ENCODE measurements at regions not wholly inside any gene's neighbourhood (a gene's known extent, or its start where the extent isn't known, plus 50 kb on each side); places are given as distances from the start of the nearest gene placed in this dataset.
"Not testable (repeated sequence)": the region's sequence is repeated elsewhere in the genome, so short reads cannot be mapped to it uniquely, and the experiment has no call there.

DNA sequence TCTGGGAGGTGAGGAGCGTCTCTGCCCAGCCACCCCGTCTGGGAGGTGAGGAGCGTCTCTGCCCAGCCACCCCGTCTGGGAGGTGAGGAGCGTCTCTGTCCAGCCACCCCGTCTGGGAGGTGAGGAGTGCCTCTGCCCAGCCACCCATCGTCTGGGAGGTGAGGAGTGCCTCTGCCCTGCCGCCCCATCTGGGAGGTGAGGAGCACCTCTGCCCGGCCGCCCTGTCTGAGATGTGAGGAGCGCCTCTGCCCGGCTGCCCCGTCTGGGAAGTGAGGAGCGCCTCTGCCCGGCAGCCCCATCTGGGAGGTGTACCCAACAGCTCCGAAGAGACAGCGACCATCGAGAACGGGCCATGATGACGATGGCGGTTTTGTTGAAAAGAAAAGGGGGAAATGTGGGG, 482.1 kb upstream of the GNPDA2 start:
- TF ChIP-seq, protein P1, sequence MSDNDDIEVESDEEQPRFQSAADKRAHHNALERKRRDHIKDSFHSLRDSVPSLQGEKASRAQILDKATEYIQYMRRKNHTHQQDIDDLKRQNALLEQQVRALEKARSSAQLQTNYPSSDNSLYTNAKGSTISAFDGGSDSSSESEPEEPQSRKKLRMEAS (IDR thresholded peaks at IDR 0.05) = not testable (repeated sequence)
- TF ChIP-seq, protein P2, sequence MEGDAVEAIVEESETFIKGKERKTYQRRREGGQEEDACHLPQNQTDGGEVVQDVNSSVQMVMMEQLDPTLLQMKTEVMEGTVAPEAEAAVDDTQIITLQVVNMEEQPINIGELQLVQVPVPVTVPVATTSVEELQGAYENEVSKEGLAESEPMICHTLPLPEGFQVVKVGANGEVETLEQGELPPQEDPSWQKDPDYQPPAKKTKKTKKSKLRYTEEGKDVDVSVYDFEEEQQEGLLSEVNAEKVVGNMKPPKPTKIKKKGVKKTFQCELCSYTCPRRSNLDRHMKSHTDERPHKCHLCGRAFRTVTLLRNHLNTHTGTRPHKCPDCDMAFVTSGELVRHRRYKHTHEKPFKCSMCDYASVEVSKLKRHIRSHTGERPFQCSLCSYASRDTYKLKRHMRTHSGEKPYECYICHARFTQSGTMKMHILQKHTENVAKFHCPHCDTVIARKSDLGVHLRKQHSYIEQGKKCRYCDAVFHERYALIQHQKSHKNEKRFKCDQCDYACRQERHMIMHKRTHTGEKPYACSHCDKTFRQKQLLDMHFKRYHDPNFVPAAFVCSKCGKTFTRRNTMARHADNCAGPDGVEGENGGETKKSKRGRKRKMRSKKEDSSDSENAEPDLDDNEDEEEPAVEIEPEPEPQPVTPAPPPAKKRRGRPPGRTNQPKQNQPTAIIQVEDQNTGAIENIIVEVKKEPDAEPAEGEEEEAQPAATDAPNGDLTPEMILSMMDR (IDR thresholded peaks at IDR 0.05; ENCODE audit: low read depth, low read length, missing input control) = not testable (repeated sequence)
- TF ChIP-seq RAD21 (IDR thresholded peaks at IDR 0.05); JUND (IDR thresholded peaks at IDR 0.05); NR2F2 (IDR thresholded peaks at IDR 0.05); FOXA1 (IDR thresholded peaks at IDR 0.05); GABPA (IDR thresholded peaks at IDR 0.05 in 1 of 2, conservative IDR thresholded peaks at IDR 0.05 in 1 of 2); YY1 (IDR thresholded peaks at IDR 0.05): not testable (repeated sequence)
- TF ChIP-seq, protein P3, sequence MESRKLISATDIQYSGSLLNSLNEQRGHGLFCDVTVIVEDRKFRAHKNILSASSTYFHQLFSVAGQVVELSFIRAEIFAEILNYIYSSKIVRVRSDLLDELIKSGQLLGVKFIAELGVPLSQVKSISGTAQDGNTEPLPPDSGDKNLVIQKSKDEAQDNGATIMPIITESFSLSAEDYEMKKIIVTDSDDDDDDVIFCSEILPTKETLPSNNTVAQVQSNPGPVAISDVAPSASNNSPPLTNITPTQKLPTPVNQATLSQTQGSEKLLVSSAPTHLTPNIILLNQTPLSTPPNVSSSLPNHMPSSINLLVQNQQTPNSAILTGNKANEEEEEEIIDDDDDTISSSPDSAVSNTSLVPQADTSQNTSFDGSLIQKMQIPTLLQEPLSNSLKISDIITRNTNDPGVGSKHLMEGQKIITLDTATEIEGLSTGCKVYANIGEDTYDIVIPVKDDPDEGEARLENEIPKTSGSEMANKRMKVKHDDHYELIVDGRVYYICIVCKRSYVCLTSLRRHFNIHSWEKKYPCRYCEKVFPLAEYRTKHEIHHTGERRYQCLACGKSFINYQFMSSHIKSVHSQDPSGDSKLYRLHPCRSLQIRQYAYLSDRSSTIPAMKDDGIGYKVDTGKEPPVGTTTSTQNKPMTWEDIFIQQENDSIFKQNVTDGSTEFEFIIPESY (IDR thresholded peaks at IDR 0.05) = not testable (repeated sequence)
- TF ChIP-seq, protein P4, sequence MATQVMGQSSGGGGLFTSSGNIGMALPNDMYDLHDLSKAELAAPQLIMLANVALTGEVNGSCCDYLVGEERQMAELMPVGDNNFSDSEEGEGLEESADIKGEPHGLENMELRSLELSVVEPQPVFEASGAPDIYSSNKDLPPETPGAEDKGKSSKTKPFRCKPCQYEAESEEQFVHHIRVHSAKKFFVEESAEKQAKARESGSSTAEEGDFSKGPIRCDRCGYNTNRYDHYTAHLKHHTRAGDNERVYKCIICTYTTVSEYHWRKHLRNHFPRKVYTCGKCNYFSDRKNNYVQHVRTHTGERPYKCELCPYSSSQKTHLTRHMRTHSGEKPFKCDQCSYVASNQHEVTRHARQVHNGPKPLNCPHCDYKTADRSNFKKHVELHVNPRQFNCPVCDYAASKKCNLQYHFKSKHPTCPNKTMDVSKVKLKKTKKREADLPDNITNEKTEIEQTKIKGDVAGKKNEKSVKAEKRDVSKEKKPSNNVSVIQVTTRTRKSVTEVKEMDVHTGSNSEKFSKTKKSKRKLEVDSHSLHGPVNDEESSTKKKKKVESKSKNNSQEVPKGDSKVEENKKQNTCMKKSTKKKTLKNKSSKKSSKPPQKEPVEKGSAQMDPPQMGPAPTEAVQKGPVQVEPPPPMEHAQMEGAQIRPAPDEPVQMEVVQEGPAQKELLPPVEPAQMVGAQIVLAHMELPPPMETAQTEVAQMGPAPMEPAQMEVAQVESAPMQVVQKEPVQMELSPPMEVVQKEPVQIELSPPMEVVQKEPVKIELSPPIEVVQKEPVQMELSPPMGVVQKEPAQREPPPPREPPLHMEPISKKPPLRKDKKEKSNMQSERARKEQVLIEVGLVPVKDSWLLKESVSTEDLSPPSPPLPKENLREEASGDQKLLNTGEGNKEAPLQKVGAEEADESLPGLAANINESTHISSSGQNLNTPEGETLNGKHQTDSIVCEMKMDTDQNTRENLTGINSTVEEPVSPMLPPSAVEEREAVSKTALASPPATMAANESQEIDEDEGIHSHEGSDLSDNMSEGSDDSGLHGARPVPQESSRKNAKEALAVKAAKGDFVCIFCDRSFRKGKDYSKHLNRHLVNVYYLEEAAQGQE (IDR thresholded peaks at IDR 0.05) = not testable (repeated sequence)
- TF ChIP-seq, protein P5, sequence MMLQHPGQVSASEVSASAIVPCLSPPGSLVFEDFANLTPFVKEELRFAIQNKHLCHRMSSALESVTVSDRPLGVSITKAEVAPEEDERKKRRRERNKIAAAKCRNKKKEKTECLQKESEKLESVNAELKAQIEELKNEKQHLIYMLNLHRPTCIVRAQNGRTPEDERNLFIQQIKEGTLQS (IDR thresholded peaks at IDR 0.05) = not testable (repeated sequence)

Measured in liver (tissue), 3 donors.